ENCODE measurements at regions not wholly inside any gene's neighbourhood (a gene's known extent, or its start where the extent isn't known, plus 50 kb on each side); places are given as distances from the start of the nearest gene placed in this dataset.

GRCh38 chr12:13387101-13387500, 190.6 kb downstream of the EMP1 start:
- peaks cover 14% of the 10 kb centered on the region for H3K4me1 ChIP-seq
- TF ChIP-seq CTCF (IDR thresholded peaks at IDR 0.05): no peak
- intact Hi-C loops (cut with DNase I): no loop called here
- H3K9me3 ChIP-seq: no peaks in the 10 kb centered on the region
- WGBS, 3 donors: 85 to 93% (median 88%) methylated on average over 6 of the region's 6 CpGs
- no peaks in the 10 kb centered on the region for H3K36me3 ChIP-seq (ENCODE audit: insufficient read depth in 1 of 2, low read depth in 1 of 2)
- H3K27me3 ChIP-seq (ENCODE audit: insufficient read depth in 3 of 3, low read length in 2 of 3): no peaks in the 10 kb centered on the region
- no peak for ATAC-seq
- no peak overlapping the region for H3K27ac ChIP-seq
- H3K4me3 ChIP-seq: no peak overlapping the region
- no peak for DNase-seq

DNA sequence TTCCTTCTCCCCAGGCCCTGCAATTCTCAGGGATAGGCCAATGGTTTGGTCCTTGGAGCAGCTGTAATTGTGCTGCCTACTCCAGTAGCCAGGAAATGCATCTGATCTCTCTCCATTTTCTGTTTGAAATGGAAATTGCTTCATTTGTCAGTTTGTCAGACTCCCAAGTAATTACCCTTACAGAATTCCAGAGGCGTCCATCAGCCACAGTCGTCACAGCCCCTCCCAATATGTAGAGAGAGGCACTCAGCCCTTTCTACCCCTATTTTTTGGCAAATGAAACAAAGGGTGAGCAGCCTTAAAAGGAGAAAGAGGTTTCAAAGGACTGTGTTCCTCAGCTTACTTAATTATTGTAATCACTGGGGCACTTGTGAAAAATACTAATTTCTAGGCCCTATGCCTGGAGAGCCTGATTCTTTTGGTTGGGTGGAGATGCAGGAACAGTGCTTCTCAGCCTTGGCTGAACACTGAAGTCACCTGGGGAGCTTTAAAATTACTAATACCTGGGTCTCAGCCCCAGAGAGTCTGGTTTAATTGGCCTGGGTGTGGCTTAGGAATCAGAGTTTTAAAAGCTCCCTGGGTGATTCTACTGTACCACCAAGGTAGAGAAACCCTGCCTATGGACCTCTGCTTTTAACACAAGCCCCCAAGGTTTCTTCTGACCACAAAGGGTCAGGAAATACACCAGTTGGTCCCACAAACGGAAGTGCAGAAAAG, 190.0 kb downstream of the EMP1 start:
- WGBS, 3 donors: 87 to 90% (median 89%) methylated on average over 3 of the region's 3 CpGs
- H3K36me3 ChIP-seq (ENCODE audit: insufficient read depth in 1 of 2, low read depth in 1 of 2): no peaks in the 10 kb centered on the region
- ATAC-seq: no peak
- peaks cover 14% of the 10 kb centered on the region for H3K4me1 ChIP-seq
- no peak overlapping the region for H3K27ac ChIP-seq
- no peaks in the 10 kb centered on the region for H3K27me3 ChIP-seq (ENCODE audit: insufficient read depth in 3 of 3, low read length in 2 of 3)
- H3K9me3 ChIP-seq: no peaks in the 10 kb centered on the region
- intact Hi-C loops (cut with DNase I): no loop called here
- no peak for DNase-seq
- no peak for TF ChIP-seq CTCF (IDR thresholded peaks at IDR 0.05)
- no peak overlapping the region for H3K4me3 ChIP-seq

DNA sequence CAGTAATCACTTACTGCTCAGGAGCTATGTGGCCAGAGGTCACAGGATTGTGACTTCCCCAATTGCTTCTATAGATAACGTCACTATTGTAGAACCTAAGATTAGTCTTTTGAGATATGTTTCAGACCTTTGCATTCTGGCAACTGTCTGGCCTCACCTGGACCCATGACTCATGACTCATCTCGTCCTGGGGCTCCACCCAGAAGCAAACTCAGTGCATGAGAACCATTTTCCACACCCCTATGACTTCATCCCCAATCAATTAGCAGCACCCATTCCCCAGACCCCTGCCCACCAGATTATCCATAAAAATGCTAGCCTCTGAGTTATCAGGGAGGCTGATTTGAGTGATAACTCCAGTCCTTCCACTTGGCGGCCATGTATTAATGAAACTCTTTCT, 186.9 kb downstream of the EMP1 start:
- Histone ChIP-seq H3K4me3 (no peak overlapping the region), H3K27me3 (ENCODE audit: insufficient read depth in 3 of 3, low read length in 2 of 3) (no peaks in the 10 kb centered on the region), H3K27ac (no peak overlapping the region), H3K4me1 (no peaks in the 10 kb centered on the region), H3K9me3 (no peaks in the 10 kb centered on the region), H3K36me3 (ENCODE audit: insufficient read depth in 1 of 2, low read depth in 1 of 2) (no peaks in the 10 kb centered on the region)
- no peak for ATAC-seq
- no peak for DNase-seq
- TF ChIP-seq CTCF (IDR thresholded peaks at IDR 0.05): no peak
- intact Hi-C loops (cut with DNase I): no loop called here
- 77 to 88% (median 83%) methylated on average over 3 of the region's 3 CpGs for WGBS, 3 donors

DNA sequence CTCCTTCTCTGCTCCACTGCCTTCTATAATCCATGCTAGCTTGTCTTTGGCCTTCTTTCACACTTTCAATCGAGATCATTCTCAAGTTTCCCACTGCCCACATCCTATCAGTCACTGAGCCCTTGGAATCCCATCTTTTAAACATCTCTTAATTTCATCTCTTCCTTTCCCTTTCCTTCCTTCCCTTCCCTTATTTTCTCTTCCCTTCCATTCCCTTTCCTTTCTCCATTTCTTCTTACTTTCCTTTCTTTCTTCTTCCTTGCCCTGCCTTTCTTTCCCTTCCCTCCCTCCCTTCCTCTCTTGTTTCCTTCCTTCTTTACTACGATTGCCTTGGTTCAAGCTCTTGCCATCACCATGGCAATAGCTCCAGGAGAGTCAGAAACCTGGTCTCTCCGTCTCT, 183.8 kb downstream of the EMP1 start:
- WGBS, 3 donors: 73 to 80% (median 78%) methylated on average over 3 of the region's 3 CpGs
- no peak for DNase-seq
- Histone ChIP-seq H3K4me3 (no peak overlapping the region), H3K4me1 (no peaks in the 10 kb centered on the region), H3K36me3 (ENCODE audit: insufficient read depth in 1 of 2, low read depth in 1 of 2) (no peaks in the 10 kb centered on the region), H3K9me3 (peaks cover 5% of the 10 kb centered on the region), H3K27ac (no peak overlapping the region), H3K27me3 (ENCODE audit: insufficient read depth in 3 of 3, low read length in 2 of 3) (no peaks in the 10 kb centered on the region)
- intact Hi-C loops (cut with DNase I): no loop called here
- TF ChIP-seq CTCF (IDR thresholded peaks at IDR 0.05): no peak
- ATAC-seq: no peak
